ENCODE measurements at regions not wholly inside any gene's neighbourhood (a gene's known extent, or its start where the extent isn't known, plus 50 kb on each side); places are given as distances from the start of the nearest gene placed in this dataset.

GRCh38 chr13:63139277-63139676 lies 1723.6 kb upstream of the PCDH20 start:
- H3K36me3 ChIP-seq (ENCODE audit: control insufficient read depth in 2 of 2, insufficient read depth in 2 of 2, low read length in 1 of 2) = no peaks in the 10 kb centered on the region
- in situ Hi-C loops (cut with MboI) = no loop called here
- H3K27me3 ChIP-seq (replicated peaks in 1 of 2; ENCODE audit: control insufficient read depth in 2 of 2, insufficient read depth in 2 of 2, low read length in 1 of 2) = no peaks in the 10 kb centered on the region
- ChIA-PET POLR2A (no interaction called here), RAD21 (ENCODE audit: unreplicated experiment) (interaction anchor here (0.8 kb wide), 1 partner anchor 1376 kb away, joined by 3 read pairs; no protein-coding TSS in a partner anchor), SMC1A (ENCODE audit: uncharacterized antibody, unreplicated experiment) (no interaction called here), CTCF (no interaction called here)
- H3K4me1 ChIP-seq (ENCODE audit: control insufficient read depth, insufficient read depth, low read length) = no peaks in the 10 kb centered on the region
- no TSS peak for BruUV-seq (replicated peaks)
- TF ChIP-seq RAD51 (IDR thresholded peaks at IDR 0.05) (no peak), CEBPZ (IDR thresholded peaks at IDR 0.05; ENCODE audit: low read depth, low read length) (no peak), JUND (IDR thresholded peaks at IDR 0.05; ENCODE audit: low read depth, low read length) (no peak), BRCA1 (IDR thresholded peaks at IDR 0.05; ENCODE audit: low read depth, low read length) (no peak), BMI1 (IDR thresholded peaks at IDR 0.05; ENCODE audit: borderline replicate concordance) (no peak), SP1 (IDR thresholded peaks at IDR 0.05; ENCODE audit: low read depth, low read length) (no peak), CHD2 (IDR thresholded peaks at IDR 0.05; ENCODE audit: borderline replicate concordance, low read depth, low read length) (no peak), USF2 (IDR thresholded peaks at IDR 0.05; ENCODE audit: borderline replicate concordance, low read depth, low read length) (no peak), ETV6 (conservative IDR thresholded peaks at IDR 0.05 in 1 of 2, IDR thresholded peaks at IDR 0.05 in 1 of 2; ENCODE audit: borderline replicate concordance in 1 of 2, low read depth in 1 of 2) (no peak), IRF4 (IDR thresholded peaks at IDR 0.05; ENCODE audit: low read depth, low read length) (no peak), SMAD1 (IDR thresholded peaks at IDR 0.05; ENCODE audit: low read depth, partially characterized antibody) (no peak), ZNF274 (IDR thresholded peaks at IDR 0.05; ENCODE audit: insufficient read depth, insufficient read length) (no peak)
- no peaks in the 10 kb centered on the region for H3K79me2 ChIP-seq (ENCODE audit: control insufficient read depth, insufficient read depth, low read length)
- no peak overlapping the region for H3K4me2 ChIP-seq (ENCODE audit: control insufficient read depth, insufficient read depth)
- no peaks in the 10 kb centered on the region for H4K20me1 ChIP-seq (ENCODE audit: control insufficient read depth, insufficient read depth)
- no peak overlapping the region for H3K4me3 ChIP-seq
- no peak for DNase-seq (ENCODE audit: low read depth, low spot score)
- intact Hi-C loops (cut with micrococcal nuclease; ENCODE audit: unreplicated experiment) = no loop called here
- no peak overlapping the region for H3K27ac ChIP-seq (ENCODE audit: control insufficient read depth, insufficient read depth)
- no peak for FAIRE-seq
- no peak overlapping the region for H3K9ac ChIP-seq (ENCODE audit: control insufficient read depth, insufficient read depth, low read length)
- ATAC-seq = no peak
- H2AFZ ChIP-seq (ENCODE audit: control insufficient read depth, low read depth, low read length) = no peak overlapping the region
- no peaks in the 10 kb centered on the region for H3K9me3 ChIP-seq (replicated peaks; ENCODE audit: control insufficient read depth, insufficient read depth, low read length)
